ENCODE measurements at regions not wholly inside any gene's neighbourhood (a gene's known extent, or its start where the extent isn't known, plus 50 kb on each side); places are given as distances from the start of the nearest gene placed in this dataset.
"Not testable (repeated sequence)": the region's sequence is repeated elsewhere in the genome, so short reads cannot be mapped to it uniquely, and the experiment has no call there.

DNA sequence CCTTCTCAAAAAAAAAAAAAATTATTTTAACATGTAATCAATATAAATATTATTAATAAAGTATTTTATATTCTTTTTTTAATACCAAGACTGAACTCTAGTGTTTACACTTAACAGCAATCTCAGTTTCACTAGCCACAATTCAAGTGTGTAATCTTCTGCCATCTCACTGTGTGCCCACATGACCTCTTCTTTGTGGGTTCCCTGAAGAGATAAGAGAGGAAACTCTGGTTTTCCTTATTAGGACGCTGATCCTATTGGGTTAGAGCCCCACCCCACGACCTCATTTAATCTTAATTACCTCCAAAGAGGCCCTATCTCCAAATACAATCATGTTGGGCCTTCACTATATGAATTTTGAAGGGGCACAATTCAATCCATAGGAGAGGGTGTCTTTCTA is 177.6 kb downstream of the STK31 start:
- DNase-seq = no peak

- no peak for DNase-seq
These were observed 178.9 kb downstream of the STK31 start for GRCh38 chr7:23888958-23889357.

DNA sequence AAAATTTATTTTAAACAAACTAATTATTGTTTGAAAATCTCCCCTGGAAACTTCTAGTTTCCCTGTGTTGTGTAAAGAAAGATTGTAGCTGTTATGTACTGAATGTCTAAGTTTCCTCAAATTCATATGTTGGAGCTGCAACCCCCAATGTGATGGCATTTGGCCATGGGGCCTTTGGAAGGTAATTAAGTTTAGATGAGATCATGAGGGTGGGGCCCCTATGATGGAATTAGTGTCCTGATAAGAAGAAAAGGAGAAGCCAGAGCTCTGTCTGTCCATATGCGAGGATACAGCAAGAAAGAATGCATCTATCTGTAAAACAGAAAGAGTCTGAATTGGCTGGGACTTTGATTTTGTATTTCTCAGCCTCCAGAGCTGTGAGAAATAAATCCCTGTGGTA is 179.5 kb downstream of the STK31 start:
- DNase-seq = no peak

- no peak for DNase-seq
These were observed 182.0 kb downstream of the STK31 start for GRCh38 chr7:23892019-23892418.

DNA sequence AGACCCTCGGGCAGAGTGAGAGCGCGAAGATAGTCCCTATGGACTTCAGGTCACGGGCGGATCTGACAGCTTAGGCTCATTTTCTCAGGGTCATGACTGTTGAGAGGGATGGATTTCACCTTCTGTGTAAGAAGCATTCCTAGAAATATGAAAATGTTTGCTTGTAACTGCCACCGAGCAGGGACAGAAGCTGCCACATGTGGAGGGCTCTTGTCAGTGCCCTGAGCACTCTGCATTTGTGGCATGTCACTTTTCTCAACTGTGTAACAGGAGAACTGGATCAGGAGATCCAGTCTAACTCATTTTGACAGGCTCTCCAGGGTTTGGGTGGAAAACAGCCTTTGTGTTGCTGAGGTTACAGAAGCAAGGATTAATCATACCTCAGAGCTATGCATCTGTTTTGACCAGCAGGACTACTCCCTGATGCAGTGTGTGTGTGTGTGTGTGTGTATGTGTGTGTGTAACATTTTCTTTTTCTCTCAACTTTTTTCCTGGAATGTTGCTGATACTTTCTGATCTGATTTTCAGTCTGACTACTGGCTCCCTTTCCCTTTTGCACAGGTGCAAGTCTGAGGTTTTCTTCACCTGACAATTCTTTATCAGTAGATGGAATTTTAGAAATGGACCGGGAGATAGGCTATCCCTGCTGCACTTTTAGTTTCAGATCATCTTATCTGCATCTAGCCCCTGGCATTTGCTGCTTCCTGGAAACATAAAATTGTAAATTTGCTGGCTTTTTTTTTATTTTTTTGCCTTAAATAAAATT is 183.3 kb downstream of the STK31 start:
- peak; percentile 24 for DNase-seq

DNA sequence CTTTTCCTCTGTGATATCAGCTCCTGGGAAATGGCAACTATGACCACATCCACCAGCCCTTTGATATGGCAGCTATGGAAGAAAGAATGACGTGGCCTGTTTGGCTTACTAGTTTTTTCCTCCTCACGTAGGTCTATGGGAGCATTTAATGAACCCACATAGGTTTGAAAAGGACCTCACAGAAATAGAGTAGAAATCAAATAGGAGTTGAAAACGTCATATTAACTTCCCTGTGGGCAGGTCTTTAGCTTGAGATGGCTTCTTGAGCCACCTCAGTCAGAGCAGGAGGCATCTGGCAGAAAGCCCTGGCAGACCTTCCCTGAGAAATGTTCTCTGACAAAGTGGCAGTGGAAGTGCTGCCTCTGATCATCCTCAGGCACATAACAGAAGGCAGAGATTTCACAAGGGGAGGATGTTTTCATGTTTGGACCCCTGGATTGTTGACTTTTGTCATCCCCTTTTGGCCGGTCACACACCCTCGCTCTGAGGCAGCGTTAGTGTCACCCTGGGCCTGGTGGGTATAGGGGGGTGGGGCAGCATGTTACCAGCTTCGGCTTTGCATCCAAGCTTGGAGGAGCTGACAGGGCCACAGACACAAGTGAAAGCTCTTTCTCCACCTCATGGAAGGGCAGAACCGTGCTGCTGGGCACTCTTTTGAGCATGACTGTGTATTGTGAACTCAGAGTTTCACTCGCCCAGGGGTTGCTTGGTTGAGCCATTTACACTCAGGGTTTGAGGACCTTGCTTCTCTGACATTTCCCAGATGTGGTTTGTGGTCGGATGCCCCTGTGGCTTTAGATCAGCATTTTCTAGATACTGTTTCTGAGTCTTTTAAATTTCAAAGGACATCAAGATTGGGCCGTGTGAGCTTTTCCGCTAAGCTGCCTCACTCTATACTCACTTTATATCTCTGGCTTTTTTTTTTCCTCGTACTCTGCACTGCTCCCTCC is 184.2 kb downstream of the STK31 start:
- no peak for DNase-seq

DNA sequence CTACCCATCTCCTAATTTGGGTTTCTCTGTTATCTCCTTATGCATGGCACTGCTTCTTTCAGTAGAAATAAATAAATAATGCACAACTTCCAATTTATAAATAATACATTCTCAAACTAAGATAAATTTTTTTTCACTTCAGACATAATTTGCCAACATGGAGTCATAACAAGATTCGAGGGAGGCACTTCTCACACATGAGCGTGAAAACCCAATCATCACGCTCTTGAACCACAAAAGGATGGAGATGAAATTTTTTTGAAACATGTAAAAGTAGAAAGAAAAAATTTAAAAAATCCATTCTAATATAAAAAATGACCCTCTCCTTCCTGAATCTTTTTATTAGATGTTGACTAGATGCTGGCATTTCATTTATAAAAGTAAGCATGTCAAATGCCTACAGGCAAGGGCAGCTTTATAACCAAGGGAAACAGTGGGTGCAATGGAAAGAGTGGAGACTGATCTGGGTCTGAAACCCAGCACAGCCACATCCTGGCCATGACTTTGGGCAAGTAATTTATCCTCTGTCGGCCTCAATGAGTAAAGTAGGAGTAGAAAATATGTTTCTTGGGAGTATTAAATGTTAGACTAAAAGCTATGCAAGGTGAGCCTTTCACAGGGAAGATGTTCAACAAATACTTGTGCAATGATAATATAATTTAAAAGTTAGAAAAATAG is 185.0 kb downstream of the STK31 start:
- DNase-seq = no peak

- DNase-seq = no peak
These were observed 185.7 kb downstream of the STK31 start for GRCh38 chr7:23895666-23896096.

- DNase-seq = no peak
These were observed 188.6 kb downstream of the STK31 start for GRCh38 chr7:23898619-23899018.

DNA sequence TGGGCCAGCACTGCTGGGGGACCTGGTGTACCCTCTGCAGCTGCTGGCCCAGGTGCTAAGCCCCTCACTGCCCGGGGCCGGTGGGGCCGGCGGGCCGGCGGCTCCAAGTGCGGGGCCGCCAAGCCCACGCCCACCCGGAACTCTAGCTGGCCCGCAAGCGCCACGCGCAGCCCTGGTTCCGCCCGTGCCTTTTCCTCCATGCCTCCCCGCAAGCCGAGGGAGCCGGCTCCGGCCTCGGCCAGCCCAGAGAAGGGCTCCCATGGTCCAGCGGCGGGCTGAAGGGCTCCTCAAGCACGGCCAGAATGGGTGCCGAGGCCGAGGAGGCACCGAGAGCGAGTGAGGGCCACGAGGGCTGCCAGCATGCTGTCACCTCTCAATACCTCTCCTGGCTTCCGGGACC is 194.9 kb downstream of the STK31 start:
- DNase-seq = not testable (repeated sequence)

- no peak for DNase-seq
These were observed 197.0 kb downstream of the STK31 start for GRCh38 chr7:23907012-23907411.

DNA sequence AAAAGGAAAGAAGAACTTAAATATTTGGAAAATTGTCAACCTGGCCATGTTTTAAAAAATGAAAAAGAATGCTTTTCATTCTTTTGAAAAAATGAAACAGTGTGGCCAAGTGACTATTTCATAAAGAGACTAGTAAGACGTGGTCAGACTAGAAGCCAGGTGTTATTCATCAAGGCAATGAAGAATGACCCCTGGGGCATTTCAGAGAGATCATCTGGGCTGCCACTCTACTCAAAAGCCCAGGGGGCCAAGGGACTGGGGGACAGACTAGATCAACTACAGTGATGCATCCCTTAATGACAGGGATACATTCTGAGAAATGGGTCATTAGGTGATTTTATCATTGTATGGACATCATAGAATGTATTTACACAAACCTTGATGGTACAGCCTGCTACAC is 199.4 kb downstream of the STK31 start:
- DNase-seq = no peak

DNA sequence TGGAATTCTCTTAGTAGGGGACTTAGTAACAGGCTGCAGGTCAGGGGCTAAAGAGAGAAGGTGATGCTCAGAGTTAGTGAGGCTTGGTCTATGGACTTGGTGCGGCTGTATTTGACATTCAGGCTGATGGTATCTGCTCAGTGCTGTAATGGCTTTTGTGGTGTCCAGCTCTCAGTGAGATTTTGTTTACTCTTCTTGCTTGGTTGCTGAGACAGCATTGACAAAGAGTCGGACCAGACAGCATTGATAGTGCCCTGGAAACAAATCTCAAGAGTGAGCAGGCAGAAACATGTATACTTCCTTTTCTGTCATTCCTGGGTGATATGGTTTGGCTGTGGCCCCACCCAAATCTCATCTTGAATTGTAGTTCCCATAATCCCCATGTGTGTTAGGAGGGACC is 202.0 kb downstream of the STK31 start:
- DNase-seq = no peak

DNA sequence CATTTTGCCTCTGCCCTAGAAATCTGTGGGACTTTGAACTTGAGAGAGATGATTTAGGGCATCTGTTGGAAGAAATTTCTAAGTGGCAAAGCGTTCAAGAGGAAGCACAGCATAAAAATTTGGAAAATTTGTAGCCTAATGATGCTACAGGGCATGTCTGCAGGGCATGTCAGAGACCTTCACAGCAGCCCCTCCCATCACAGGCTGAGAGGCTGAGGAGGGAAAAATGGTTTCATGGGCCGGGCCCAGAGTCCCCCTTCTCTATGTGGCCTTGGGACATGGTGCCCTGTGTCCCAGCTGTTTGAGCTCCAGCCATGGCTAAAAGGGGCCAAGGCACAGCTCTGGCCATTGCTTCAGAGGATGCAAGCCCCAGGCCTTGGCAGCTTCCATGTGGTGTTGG is 203.0 kb downstream of the STK31 start:
- DNase-seq = no peak

- DNase-seq = no peak
These were observed 205.2 kb downstream of the STK31 start for GRCh38 chr7:23915236-23915635.

DNA sequence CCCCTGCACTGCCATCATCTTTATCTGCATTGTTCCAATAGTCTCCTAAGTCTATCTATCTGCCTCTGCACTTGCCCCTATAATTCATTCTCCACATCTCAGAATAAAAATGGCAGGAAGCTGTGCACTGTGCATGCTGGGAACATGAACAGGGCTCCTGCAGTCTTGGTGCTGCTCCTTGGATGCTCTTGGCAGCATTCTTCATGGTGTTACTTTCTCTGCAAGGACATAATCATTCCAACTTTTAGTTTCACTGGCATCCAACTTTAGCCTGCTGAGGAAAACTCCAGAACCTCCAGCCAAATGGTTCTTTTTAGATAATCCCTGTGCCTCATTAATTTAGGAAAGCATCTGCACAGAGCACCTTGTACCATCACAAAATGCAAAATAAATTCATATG is 208.3 kb downstream of the STK31 start:
- no peak for DNase-seq

DNA sequence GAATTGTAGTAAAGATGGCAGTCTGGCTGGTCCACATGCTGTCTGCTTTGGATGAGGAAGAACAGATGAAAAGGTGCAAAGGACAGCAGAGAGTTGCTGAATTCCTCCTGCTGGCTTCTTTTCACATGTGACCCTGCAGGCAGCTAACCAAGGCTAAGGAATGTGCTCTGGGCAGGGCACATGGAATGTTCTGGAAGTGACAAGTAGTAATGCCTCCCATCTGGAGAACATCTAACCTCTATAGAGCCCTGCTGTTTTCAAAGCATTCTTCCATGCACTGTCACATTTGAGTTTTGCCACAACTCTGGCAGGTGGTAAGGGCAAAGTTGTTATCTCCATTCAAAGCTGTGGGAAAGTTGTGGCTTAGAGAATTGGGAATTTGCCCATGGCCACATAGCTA is 208.8 kb downstream of the STK31 start:
- DNase-seq = no peak

DNA sequence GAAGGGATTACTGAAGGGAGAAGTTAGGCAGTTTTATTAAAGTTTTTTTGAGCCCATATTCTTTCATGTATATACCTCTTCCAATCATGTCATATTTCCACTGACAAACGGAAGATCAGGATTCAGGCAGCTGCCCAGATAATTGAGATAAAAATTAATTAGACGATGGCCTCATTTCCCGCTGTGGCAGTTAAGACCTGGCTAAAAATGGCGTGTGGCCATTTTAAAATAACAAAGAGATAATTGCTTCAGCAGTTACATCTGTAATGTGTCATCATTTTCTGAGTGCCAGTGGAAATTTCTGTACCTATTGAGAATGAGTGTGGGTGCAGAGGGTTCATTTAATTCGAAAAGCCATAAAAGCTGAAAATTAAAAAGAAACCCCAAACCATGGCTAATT is 215.1 kb downstream of the STK31 start:
- no peak for DNase-seq

DNA sequence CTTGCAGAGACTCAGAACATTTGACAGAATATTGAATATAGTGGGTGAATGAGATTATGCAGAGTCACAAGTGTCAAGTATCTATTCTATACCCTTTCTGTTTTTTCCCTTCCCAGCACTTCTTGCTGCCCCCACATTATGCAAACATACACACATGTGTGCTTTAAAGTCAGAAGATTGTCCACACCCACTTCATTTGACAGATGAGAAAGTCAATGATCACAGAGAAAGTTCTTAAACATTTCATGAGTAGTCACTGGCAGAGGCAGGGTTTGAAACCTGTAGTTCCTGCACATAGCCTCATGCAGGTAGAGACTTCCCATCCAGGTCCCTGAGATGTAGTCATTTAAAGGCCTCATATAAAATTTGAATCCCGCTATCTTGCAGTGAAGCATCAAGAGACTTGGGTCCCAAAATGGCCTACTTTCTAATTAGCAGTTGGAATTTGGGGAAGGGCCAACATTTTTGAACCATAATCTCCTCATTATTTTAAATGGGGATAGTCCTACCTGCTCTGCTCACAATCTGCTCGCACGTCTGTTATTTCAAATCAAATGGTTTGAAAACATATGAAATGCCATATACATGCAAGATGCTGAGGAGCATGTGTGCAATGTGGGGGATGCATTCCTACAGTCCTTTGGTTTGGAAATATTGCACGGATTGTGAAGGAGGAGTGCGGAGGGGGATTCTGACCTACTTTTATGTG is 217.8 kb downstream of the STK31 start:
- DNase-seq = no peak

GRCh38 chr7:23928418-23928775 is 218.4 kb downstream of the STK31 start:
- no peak for DNase-seq

DNA sequence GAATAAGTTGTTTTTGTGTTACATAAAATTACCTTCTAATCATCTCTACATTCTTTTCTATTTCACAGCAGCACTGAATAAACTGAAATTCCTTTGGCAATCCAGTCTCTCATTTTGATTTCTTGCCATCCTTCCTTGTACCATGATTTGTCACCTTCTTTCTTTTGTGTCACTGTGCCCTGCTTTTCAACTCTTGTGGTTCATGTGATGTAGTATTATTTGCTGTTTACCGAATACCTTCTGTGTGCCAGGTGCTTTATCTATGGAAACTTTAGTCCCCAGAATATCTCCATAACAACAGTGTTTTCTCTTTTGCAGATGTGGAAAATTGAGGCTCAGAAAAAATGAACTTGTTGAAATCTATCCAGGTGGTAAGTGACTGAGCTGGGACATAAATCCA is 220.3 kb downstream of the STK31 start:
- no peak for DNase-seq

DNA sequence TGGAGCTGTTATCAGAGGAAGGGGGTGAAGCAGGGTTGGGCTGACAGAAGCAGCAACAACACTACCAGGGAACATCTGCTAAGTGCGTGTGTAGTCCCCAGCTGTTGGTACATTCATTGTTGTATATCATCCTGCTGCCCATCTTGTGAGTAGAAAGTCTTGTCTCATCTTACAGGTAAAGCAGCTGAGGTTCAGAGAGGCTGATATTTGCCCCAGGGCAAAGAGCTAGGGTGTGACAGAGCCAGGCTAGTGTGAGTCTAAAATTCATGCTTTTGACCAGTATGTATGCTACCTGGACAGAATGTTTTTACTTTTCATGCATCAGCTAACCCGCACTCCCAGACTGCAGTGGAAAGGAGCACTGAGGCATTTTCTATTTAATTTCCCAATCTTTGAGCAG is 221.6 kb downstream of the STK31 start:
- no peak for DNase-seq

DNA sequence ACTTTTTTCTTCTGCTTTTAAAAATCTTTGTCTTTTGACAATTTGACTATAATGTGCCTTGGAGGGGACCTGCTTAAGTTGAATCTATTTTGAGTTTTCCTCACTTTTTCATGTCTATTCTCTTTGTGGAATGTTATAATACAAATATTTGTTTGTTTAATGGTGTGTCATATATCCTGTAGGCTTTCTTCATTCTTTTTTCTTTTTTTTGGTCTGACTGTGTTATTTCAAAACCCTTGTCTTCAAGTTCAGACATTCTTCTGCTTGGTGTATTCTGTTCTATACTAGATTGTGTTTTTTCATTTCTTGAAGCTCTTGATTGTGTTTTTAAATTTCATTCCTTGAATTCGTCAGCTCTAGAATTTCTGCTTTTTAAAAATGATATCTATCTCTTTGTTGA is 228.2 kb downstream of the STK31 start:
- DNase-seq = no peak
